ENCODE measurements at regions not wholly inside any gene's neighbourhood (a gene's known extent, or its start where the extent isn't known, plus 50 kb on each side); places are given as distances from the start of the nearest gene placed in this dataset.

DNA sequence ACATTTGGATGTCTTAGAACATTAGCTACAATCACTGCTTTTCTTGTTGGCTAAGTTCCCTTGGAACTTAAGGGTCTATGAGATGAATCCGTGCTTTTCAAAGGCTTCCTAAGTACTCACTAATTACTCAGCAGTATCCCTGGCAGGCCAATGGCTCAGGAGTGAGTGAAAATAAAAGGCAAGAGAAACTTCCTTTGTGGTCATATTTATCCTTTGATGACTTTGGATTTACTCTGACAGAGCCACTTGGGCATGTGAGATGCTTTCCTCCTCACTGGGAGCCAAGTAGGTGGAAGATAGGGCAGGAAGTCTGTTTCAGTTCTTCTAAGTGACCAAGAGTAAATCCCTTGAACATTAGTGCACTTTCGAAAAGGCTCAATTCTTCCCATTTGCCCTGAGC is 224.3 kb upstream of the FOXA2 start:
- DNase-seq (ENCODE audit: low spot score), result no peak
- TF ChIP-seq, protein P1, sequence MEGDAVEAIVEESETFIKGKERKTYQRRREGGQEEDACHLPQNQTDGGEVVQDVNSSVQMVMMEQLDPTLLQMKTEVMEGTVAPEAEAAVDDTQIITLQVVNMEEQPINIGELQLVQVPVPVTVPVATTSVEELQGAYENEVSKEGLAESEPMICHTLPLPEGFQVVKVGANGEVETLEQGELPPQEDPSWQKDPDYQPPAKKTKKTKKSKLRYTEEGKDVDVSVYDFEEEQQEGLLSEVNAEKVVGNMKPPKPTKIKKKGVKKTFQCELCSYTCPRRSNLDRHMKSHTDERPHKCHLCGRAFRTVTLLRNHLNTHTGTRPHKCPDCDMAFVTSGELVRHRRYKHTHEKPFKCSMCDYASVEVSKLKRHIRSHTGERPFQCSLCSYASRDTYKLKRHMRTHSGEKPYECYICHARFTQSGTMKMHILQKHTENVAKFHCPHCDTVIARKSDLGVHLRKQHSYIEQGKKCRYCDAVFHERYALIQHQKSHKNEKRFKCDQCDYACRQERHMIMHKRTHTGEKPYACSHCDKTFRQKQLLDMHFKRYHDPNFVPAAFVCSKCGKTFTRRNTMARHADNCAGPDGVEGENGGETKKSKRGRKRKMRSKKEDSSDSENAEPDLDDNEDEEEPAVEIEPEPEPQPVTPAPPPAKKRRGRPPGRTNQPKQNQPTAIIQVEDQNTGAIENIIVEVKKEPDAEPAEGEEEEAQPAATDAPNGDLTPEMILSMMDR (IDR thresholded peaks at IDR 0.05; ENCODE audit: extremely low read depth, missing control alignments), result no peak

DNA sequence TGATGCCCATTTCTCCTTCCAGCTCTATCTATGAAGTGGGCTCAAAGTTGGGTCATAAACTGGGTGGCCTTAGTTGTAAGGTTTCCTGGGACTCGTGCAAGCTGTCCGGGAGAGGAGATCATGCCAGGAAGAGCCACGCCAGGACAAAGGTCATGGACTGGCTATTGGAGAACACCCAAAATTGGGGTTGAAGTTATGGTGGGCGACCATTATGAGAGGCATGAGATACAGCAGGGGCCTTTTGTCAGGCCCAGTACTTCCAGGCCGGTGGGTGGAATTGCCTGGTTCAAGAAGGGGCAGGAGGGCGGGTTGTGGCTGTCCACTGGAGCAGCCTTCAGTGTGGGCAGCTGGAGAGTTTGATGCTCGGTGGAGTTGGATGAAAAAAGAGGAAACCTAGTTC is 225.1 kb upstream of the SSTR4 start:
- TF ChIP-seq, protein P1 (IDR thresholded peaks at IDR 0.05; ENCODE audit: extremely low read depth, missing control alignments), result no peak
- DNase-seq (ENCODE audit: low spot score), result no peak

DNA sequence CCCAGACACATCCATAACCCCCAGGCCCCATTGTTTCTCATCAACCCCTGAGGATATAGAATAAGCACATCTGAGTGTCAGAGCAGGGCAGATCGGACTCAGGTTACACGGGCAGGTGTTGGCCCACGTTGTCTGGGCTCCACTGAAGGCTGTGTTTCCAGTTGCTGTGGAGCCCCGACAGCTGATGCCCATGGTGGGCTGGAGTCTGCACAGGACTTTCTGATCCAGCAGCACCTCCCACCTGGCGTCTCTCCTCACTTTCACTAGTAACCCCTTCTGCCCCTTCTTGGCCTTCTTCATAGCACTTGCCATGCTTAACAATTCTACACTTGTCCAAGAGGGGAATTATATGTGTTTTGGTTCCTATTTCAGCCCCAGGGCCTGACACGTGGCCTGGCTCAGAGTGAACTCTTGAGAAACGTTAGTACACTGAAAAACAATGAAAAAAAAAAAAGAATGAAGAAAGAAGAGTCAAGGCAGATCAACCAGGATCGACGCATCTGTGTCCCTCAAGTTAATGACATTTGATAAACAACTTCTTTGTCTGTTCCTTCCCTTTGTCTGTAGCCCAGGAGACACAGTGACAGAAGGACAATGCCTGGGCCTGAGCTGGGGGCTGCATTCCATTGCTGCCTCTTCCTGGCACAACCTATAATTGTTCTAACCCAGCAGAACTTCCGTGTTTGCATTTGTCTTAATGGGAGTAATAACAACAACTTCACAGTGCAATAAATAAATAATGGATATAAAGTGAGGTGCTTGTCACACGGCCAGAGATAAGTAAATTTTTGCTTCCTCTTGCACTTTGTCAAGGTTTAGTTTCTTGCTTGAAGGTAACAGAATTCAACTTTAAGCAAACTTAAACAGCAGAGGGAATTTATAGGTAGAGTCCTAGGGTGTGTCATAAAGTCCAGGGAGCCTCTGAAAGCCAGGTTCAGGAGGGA is 224.2 kb upstream of the SSTR4 start:
- TF ChIP-seq, protein P1 (IDR thresholded peaks at IDR 0.05; ENCODE audit: extremely low read depth, missing control alignments), result no peak
- DNase-seq (ENCODE audit: low spot score), result no peak

DNA sequence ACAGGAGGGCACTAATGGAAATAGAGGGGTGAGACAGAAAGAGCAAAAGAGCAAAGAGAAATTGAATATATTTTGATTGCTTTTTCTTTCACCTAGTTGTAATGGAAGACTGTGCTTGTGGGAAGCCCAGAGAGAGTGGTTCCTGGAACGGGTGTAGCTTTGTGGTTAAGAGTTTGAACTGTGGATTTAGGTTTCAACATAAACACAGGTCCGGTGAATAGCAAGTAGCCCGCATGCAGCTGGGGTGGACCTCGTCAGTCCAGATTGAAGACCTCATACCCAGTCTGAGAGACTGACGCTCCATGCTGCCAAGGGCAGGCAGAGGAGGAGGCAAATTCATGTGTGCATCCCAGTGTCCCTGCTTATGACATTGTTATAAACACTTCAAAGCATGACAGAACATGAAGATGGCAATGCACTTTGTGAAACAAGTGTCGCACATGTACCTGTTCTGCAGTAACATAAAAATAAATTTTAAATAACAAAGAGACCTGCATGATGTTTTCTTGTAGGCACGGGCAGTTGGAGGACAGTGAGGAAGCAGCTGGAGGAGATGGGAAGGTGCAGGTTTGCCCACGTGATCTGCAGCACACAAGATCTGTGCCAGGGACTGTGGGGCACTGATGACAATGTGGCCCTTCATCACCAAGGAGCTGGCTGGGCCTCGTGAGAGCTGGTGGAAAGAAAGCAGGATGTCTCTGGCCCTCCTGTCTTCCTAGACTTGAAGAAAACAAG is 220.5 kb upstream of the SSTR4 start:
- no peak for DNase-seq (ENCODE audit: low spot score)
- TF ChIP-seq, protein P1 (IDR thresholded peaks at IDR 0.05; ENCODE audit: extremely low read depth, missing control alignments), result no peak

DNA sequence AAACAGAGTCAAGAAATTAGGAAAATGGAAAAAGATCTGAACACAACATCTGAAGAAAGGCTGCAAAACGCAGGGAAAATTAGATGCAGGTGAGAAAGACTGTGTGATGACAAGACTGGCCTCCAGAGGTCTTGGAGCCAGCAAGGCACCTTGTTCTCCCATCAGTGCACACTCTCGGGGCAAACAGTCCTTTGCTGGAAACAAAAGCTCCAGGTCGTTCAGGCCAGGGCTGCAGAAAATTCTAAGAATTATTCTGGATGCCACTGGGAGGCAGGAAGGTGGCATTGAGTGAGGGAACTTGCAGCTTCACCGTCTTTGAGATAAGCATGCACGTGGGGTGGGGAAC is 219.9 kb upstream of the SSTR4 start:
- DNase-seq (ENCODE audit: low spot score), result no peak
- TF ChIP-seq, protein P1 (IDR thresholded peaks at IDR 0.05; ENCODE audit: extremely low read depth, missing control alignments), result no peak

DNA sequence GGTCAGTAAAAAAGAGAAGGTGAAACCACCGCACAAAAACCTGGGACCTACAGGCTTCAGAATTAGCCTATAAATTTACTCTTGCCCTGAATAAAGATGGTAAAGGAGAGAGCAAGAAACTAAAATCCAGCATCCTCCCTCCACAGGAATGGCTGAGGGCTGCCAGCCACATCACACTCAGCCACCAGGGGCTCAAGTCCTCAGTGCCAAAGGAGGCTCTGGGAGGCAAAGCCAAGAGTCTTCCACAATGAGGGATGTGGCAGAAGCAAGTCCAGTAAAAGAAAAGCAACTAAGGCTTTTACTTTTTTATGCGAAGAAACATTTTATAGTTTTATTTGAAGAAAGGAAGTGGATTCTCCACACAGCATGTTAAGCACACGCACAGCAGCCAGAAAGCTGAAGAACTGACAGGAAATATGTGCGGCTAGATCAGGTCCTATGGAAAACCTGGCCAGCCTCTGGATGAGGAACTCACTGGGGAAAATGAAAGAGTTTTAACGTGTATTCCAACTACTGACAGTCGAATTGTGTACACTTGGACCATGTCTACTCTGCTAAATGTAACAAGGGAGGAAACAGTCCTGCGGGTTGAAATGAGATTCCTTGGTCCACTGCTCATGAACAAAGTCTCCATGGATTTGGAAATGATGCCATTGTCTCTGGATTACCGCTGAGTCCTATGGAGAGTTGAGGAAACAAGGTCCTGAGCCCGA is 219.4 kb upstream of the SSTR4 start:
- TF ChIP-seq, protein P1 (IDR thresholded peaks at IDR 0.05; ENCODE audit: extremely low read depth, missing control alignments), result no peak
- DNase-seq (ENCODE audit: low spot score), result no peak

Measured in GM20000 (cell line).